Activated CD4-positive, alpha-beta T cell treated with anti-CD3 and anti-CD28 coated beads for 36 hours (primary cell): ENCODE measurements at regions not wholly inside any gene's neighbourhood (a gene's known extent, or its start where the extent isn't known, plus 50 kb on each side); places are given as distances from the start of the nearest gene placed in this dataset.

Source experiments
- ATAC-seq: fragments of 200-7000 bp; cut with Tn5 transposase; one replicate; pipeline ENCODE4 v1.10.0; 2021; ENCODE audit warnings: mild to moderate bottlenecking, moderate library complexity
- CTCF ChIA-PET: fragments of 350-600 bp; sonication (Branson Sonifier 250); formaldehyde crosslinking; loops from one replicate; lab custom pipeline; 2021; ENCODE audit warnings: antibody characterized with exemption; lab: Charles Lee
- POLR2A ChIA-PET: fragments of 350-600 bp; sonication (Branson Sonifier 250); formaldehyde crosslinking; loops from one replicate; lab custom pipeline; 2021; ENCODE audit warnings: antibody characterized with exemption, inconsistent platforms; lab: Charles Lee
- DNase-seq: peaks from one replicate; pipeline ENCODE4 v3.0.0-alpha.2; 2020
- H3K27ac Mint-ChIP-seq: one replicate; pipeline ENCODE4 v1.8.0; 2021; ENCODE audit warnings: mixed read lengths
- H3K27me3 Mint-ChIP-seq: one replicate; pipeline ENCODE4 v1.8.0; 2021; ENCODE audit warnings: mixed read lengths
- H3K36me3 Mint-ChIP-seq: one replicate; pipeline ENCODE4 v1.8.0; 2021; ENCODE audit warnings: low read depth, mixed read lengths
- H3K4me1 Mint-ChIP-seq: one replicate; pipeline ENCODE4 v1.8.0; 2021; ENCODE audit warnings: mixed read lengths
- H3K4me3 Mint-ChIP-seq: one replicate; pipeline ENCODE4 v1.8.0; 2021; ENCODE audit warnings: mild to moderate bottlenecking, moderate library complexity, mixed read lengths
- H3K9me3 Mint-ChIP-seq: one replicate; pipeline ENCODE4 v1.8.0; 2021; ENCODE audit warnings: low read depth, mixed read lengths
- intact Hi-C, 2 experiments: fragments of 100-400 bp; cut with DNase I in 1 of 2; cut with micrococcal nuclease in 1 of 2; formaldehyde crosslinking; loops; one replicate each; pipeline versions ENCODE4 v1.14.2 to v1.15.1; 2022 to 2024; cut with DNase I, micrococcal nuclease

- H3K27me3 Mint-ChIP-seq: peaks cover 18% of the 10 kb centered on the region
- H3K4me1 Mint-ChIP-seq: no peaks in the 10 kb centered on the region
- POLR2A ChIA-PET: no interaction called here
- H3K27ac Mint-ChIP-seq: no peak overlapping the region
- no peaks in the 10 kb centered on the region for H3K36me3 Mint-ChIP-seq
- intact Hi-C loops: no loop called here
- DNase-seq: no peak
- no peak for ATAC-seq
- no peaks in the 10 kb centered on the region for H3K9me3 Mint-ChIP-seq
- no peak overlapping the region for H3K4me3 Mint-ChIP-seq
- CTCF ChIA-PET: no interaction called here
These were observed 150.3 kb upstream of the ETV3 start for GRCh38 chr1:157288492-157288891.

- Mint-ChIP-seq H3K27ac (no peak overlapping the region), H3K9me3 (no peaks in the 10 kb centered on the region), H3K4me1 (no peaks in the 10 kb centered on the region), H3K36me3 (no peaks in the 10 kb centered on the region), H3K4me3 (no peak overlapping the region), H3K27me3 (peaks cover 19% of the 10 kb centered on the region)
- CTCF ChIA-PET: no interaction called here
- POLR2A ChIA-PET: no interaction called here
- no peak for DNase-seq
- ATAC-seq: no peak
- intact Hi-C loops: no loop called here
These were observed 149.8 kb upstream of the ETV3 start for GRCh38 chr1:157288006-157288405.

GRCh38 chr1:157287462-157287861 lies 149.3 kb upstream of the ETV3 start:
- Mint-ChIP-seq H3K4me3 (no peak overlapping the region), H3K27ac (no peak overlapping the region), H3K4me1 (no peaks in the 10 kb centered on the region), H3K27me3 (peaks cover 24% of the 10 kb centered on the region), H3K36me3 (no peaks in the 10 kb centered on the region), H3K9me3 (no peaks in the 10 kb centered on the region)
- ChIA-PET CTCF (no interaction called here), POLR2A (no interaction called here)
- no peak for ATAC-seq
- DNase-seq: no peak
- intact Hi-C loops: no loop called here

- POLR2A ChIA-PET: no interaction called here
- intact Hi-C loops: no loop called here
These were observed 148.6 kb upstream of the ETV3 start for GRCh38 chr1:157286646-157287420.

GRCh38 chr1:157286096-157286495 lies 147.9 kb upstream of the ETV3 start:
- Mint-ChIP-seq H3K27me3 (peaks cover 34% of the 10 kb centered on the region), H3K36me3 (no peaks in the 10 kb centered on the region), H3K9me3 (no peaks in the 10 kb centered on the region), H3K27ac (no peak overlapping the region), H3K4me3 (no peak overlapping the region), H3K4me1 (no peaks in the 10 kb centered on the region)
- intact Hi-C loops: no loop called here
- ATAC-seq: no peak
- ChIA-PET CTCF (interaction anchor here (0.6 kb wide), 1 partner anchor 74 kb away, joined by 5 read pairs; no protein-coding TSS in a partner anchor), POLR2A (no interaction called here)
- DNase-seq: no peak

More at GRCh38 chr1:157286646-157287420, 148.6 kb upstream of the ETV3 start:
- ATAC-seq (no peak), DNase-seq (no peak)
- Mint-ChIP-seq H3K4me3 (no peak overlapping the region), H3K27ac (no peak overlapping the region), H3K4me1 (no peaks in the 10 kb centered on the region), H3K27me3 (peaks cover 28% of the 10 kb centered on the region), H3K36me3 (no peaks in the 10 kb centered on the region), H3K9me3 (no peaks in the 10 kb centered on the region)
- CTCF ChIA-PET: no interaction called here

GRCh38 chr1:157284451-157284850 lies 146.3 kb upstream of the ETV3 start:
- DNase-seq: no peak
- no peaks in the 10 kb centered on the region for H3K36me3 Mint-ChIP-seq
- ChIA-PET CTCF (no interaction called here), POLR2A (no interaction called here)
- H3K9me3 Mint-ChIP-seq: no peaks in the 10 kb centered on the region
- no peaks in the 10 kb centered on the region for H3K4me1 Mint-ChIP-seq
- intact Hi-C loops: no loop called here
- H3K27me3 Mint-ChIP-seq: peaks cover 38% of the 10 kb centered on the region
- ATAC-seq: no peak
- no peak overlapping the region for H3K4me3 Mint-ChIP-seq
- H3K27ac Mint-ChIP-seq: no peak overlapping the region

GRCh38 chr1:157279802-157280140 lies 141.6 kb upstream of the ETV3 start:
- ATAC-seq (no peak), DNase-seq (no peak)
- Mint-ChIP-seq H3K4me1 (no peaks in the 10 kb centered on the region), H3K4me3 (no peak overlapping the region), H3K27ac (no peak overlapping the region), H3K27me3 (peaks cover 26% of the 10 kb centered on the region), H3K36me3 (no peaks in the 10 kb centered on the region), H3K9me3 (no peaks in the 10 kb centered on the region)
- ChIA-PET POLR2A (no interaction called here), CTCF (no interaction called here)
- intact Hi-C loops: no loop called here

- no peak overlapping the region for H3K4me3 Mint-ChIP-seq
- ATAC-seq (no peak), DNase-seq (no peak)
- POLR2A ChIA-PET: no interaction called here
- H3K27me3 Mint-ChIP-seq: peaks cover 26% of the 10 kb centered on the region
- no peak overlapping the region for H3K27ac Mint-ChIP-seq
- H3K9me3 Mint-ChIP-seq: no peaks in the 10 kb centered on the region
- CTCF ChIA-PET: no interaction called here
- intact Hi-C loops: no loop called here
- no peaks in the 10 kb centered on the region for H3K4me1 Mint-ChIP-seq
- no peaks in the 10 kb centered on the region for H3K36me3 Mint-ChIP-seq
These were observed 141.1 kb upstream of the ETV3 start for GRCh38 chr1:157279138-157279801.

- H3K27ac Mint-ChIP-seq: no peak overlapping the region
- ChIA-PET POLR2A (interaction anchor here (0.6 kb wide), 1 partner anchor 72 kb away, joined by 3 read pairs; no protein-coding TSS in a partner anchor), CTCF (interaction anchor here (0.6 kb wide), 1 partner anchor 197 kb away, joined by 5 read pairs; no protein-coding TSS in a partner anchor)
- DNase-seq (no peak), ATAC-seq (no peak)
- no peaks in the 10 kb centered on the region for H3K9me3 Mint-ChIP-seq
- no peaks in the 10 kb centered on the region for H3K4me1 Mint-ChIP-seq
- intact Hi-C loops: no loop called here
- no peaks in the 10 kb centered on the region for H3K36me3 Mint-ChIP-seq
- H3K4me3 Mint-ChIP-seq: no peak overlapping the region
- peaks cover 26% of the 10 kb centered on the region for H3K27me3 Mint-ChIP-seq
These were observed 140.4 kb upstream of the ETV3 start for GRCh38 chr1:157278383-157279137.

- Mint-ChIP-seq H3K4me3 (no peak overlapping the region), H3K4me1 (no peaks in the 10 kb centered on the region), H3K9me3 (no peaks in the 10 kb centered on the region), H3K36me3 (no peaks in the 10 kb centered on the region), H3K27ac (no peak overlapping the region), H3K27me3 (peaks cover 23% of the 10 kb centered on the region)
- intact Hi-C loops: no loop called here
- ChIA-PET POLR2A (interaction anchor here (0.6 kb wide), 1 partner anchor 71 kb away, joined by 3 read pairs; no protein-coding TSS in a partner anchor), CTCF (interaction anchor here (0.6 kb wide), 1 partner anchor 197 kb away, joined by 5 read pairs; no protein-coding TSS in a partner anchor)
- DNase-seq: no peak
- no peak for ATAC-seq
These were observed 139.7 kb upstream of the ETV3 start for GRCh38 chr1:157277913-157278312.

GRCh38 chr1:157277281-157277680 lies 139.1 kb upstream of the ETV3 start:
- Mint-ChIP-seq H3K27me3 (peaks cover 16% of the 10 kb centered on the region), H3K9me3 (no peaks in the 10 kb centered on the region), H3K4me1 (no peaks in the 10 kb centered on the region), H3K4me3 (no peak overlapping the region), H3K36me3 (no peaks in the 10 kb centered on the region), H3K27ac (no peak overlapping the region)
- intact Hi-C loops: no loop called here
- CTCF ChIA-PET: no interaction called here
- DNase-seq (no peak), ATAC-seq (no peak)
- POLR2A ChIA-PET: no interaction called here
